Activated naive CD8-positive, alpha-beta T cell (primary cell): ENCODE measurements at regions not wholly inside any gene's neighbourhood (a gene's known extent, or its start where the extent isn't known, plus 50 kb on each side); places are given as distances from the start of the nearest gene placed in this dataset.

ENCODE experiments used
- H3K27ac Mint-ChIP-seq: one replicate; pipeline ENCODE4 v1.8.0; 2021; ENCODE audit warnings: mixed read lengths
- H3K27me3 Mint-ChIP-seq: one replicate; pipeline ENCODE4 v1.8.0; 2021; ENCODE audit warnings: mixed read lengths
- H3K36me3 Mint-ChIP-seq: one replicate; pipeline ENCODE4 v1.8.0; 2021; ENCODE audit warnings: mixed read lengths
- H3K4me1 Mint-ChIP-seq: one replicate; pipeline ENCODE4 v1.8.0; 2021; ENCODE audit warnings: low read depth, mixed read lengths
- H3K4me3 Mint-ChIP-seq: one replicate; pipeline ENCODE4 v1.8.0; 2021; ENCODE audit warnings: mild to moderate bottlenecking, mixed read lengths
- H3K9me3 Mint-ChIP-seq: one replicate; pipeline ENCODE4 v1.8.0; 2021; ENCODE audit warnings: low read depth, mixed read lengths

DNA sequence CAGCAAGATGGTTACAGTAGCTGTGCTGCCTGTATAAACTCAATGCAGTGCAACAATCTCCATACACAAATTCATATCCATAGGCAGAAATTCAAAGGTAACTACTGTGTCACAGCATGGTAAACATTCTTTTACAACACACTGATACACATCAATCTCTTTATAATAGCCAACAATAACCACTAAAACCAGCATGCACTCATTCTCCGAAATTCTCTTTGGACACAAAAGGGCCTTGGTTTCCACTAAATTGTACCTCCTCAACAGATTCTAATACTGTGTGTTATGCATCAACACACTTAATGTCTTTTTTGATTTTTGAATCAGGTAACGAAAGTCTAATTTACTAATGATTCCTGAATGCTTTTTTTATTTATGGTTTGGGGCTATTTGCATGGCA is 1323.7 kb downstream of the GRIK2 start:
- Mint-ChIP-seq H3K4me3 (no peak overlapping the region), H3K9me3 (no peaks in the 10 kb centered on the region), H3K27ac (no peak overlapping the region), H3K36me3 (no peaks in the 10 kb centered on the region), H3K27me3 (no peaks in the 10 kb centered on the region), H3K4me1 (no peaks in the 10 kb centered on the region)

DNA sequence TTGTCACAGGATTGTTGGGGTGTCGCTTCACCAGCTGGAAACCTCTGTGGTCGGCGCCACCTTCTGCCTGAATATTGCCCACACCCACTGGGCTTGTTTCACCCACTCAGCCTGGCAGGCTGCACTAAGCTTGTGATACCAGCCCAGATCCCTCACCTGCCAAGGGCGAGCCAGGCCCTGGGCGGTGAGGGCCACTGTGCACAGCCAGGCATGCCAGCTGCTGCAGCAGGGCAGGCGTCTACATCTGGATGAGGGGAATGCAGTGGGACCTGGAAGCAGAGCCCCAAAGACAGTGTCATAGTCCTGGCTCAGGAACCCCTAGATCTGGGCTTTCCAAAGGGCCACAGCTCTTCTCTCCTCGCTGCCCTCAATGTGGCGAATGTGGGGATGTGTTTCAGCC is 1307.5 kb downstream of the GRIK2 start:
- Mint-ChIP-seq H3K9me3 (no peaks in the 10 kb centered on the region), H3K4me1 (no peaks in the 10 kb centered on the region), H3K4me3 (no peak overlapping the region), H3K27ac (no peak overlapping the region), H3K27me3 (no peaks in the 10 kb centered on the region), H3K36me3 (no peaks in the 10 kb centered on the region)

DNA sequence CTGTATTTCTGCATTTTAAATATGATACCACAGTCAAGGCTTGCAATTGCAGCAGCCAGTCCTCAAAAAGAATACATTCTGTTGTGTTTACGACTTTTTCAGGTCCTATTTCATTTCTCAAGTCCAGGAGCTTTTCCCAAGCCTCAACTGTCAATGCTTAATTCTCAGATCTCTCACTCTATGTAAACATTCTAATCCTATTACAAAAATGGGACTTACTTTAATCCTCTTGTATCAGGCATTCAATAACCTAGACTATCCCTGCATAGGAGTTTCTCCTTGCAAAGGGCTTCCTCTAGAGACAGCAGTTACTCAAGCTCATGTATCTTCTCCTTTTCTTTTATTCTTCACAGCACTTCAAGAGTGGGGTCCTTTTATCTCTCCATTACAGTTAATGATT is 1293.0 kb downstream of the GRIK2 start:
- no peak overlapping the region for H3K4me3 Mint-ChIP-seq
- H3K27me3 Mint-ChIP-seq: no peaks in the 10 kb centered on the region
- H3K27ac Mint-ChIP-seq: no peak overlapping the region
- H3K36me3 Mint-ChIP-seq: no peaks in the 10 kb centered on the region
- no peaks in the 10 kb centered on the region for H3K9me3 Mint-ChIP-seq
- no peaks in the 10 kb centered on the region for H3K4me1 Mint-ChIP-seq

DNA sequence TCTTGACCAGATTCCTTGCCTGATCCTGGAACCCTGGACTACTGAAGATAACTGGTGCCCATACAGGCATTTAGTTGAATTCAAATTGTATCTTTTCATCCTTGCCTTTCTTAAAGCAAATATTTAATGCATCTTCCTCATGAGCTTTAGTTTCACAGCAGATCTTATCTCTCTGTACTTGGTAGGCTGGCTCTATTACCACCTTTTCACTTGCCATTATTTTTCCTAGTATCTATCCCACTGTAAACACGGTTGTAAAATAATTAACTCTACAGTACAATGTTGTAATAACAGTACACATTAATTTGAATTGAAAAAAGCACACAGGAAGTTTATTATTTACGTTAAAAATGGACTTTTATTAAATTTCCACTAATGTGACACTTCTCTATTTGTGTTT is 1286.9 kb downstream of the GRIK2 start:
- no peaks in the 10 kb centered on the region for H3K27me3 Mint-ChIP-seq
- no peak overlapping the region for H3K27ac Mint-ChIP-seq
- H3K36me3 Mint-ChIP-seq: no peaks in the 10 kb centered on the region
- peaks cover 8% of the 10 kb centered on the region for H3K9me3 Mint-ChIP-seq
- no peaks in the 10 kb centered on the region for H3K4me1 Mint-ChIP-seq
- H3K4me3 Mint-ChIP-seq: no peak overlapping the region

DNA sequence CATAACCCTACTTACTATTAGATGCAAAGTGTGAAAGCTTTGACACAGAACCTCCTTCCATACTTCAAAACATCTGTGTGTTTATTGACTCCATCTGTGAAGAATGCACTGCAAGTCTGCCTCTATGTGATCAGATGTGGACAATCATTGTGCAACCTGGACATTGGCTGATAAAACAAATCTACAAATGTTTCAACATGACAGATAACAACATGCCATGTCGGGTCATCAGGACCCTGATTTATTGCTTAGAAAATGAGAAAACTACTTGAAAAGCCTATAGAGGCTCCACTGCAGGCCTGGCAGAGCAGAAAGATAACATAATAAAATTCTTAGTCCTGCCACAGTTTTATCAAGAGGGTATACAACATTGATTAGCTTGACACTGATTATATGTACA is 1286.4 kb downstream of the GRIK2 start:
- no peaks in the 10 kb centered on the region for H3K27me3 Mint-ChIP-seq
- H3K27ac Mint-ChIP-seq: no peak overlapping the region

DNA sequence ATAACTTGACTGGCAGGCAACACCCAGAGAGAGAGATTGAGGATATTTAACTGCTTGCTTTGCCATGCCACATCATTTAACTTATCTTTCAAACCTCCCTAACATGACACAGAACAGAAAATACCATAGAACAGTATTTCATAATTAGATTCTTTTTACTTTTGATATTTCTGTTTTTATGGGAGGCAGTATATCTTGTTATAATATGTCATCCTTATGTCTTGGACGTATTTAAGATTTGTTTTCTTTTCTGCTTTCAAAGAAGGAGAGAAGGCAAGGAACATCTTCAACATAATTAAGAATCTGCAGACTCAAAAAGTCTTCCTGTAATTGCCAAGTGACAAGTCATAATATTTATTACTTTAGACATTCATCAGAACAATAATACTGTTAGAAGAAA is 1283.7 kb downstream of the GRIK2 start:
- Mint-ChIP-seq H3K27me3 (no peaks in the 10 kb centered on the region), H3K9me3 (peaks cover 8% of the 10 kb centered on the region), H3K4me1 (no peaks in the 10 kb centered on the region), H3K27ac (no peak overlapping the region), H3K4me3 (no peak overlapping the region), H3K36me3 (no peaks in the 10 kb centered on the region)

More for the DNA sequence above, 1286.4 kb downstream of the GRIK2 start:
- Mint-ChIP-seq H3K36me3 (no peaks in the 10 kb centered on the region), H3K4me1 (no peaks in the 10 kb centered on the region), H3K9me3 (peaks cover 8% of the 10 kb centered on the region), H3K4me3 (no peak overlapping the region)

DNA sequence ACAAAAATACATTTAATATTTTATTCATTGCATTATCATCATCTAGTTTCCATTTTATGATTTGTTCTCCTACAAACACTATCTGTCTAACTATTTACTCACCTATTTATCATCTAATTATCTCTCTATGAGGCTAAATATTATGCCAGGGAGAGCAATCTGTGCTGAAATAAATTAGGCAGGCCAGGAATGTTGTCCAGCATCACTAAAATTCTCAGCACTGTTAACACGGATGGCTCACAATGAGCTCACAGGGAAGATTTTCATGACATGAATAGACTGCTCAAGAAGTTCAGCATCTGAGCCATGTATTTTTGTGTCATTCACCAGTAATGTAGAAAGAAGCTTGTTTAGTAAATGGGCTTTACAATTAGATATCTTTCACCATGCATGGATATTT is 1277.2 kb downstream of the GRIK2 start:
- H3K9me3 Mint-ChIP-seq: peaks cover 8% of the 10 kb centered on the region

DNA sequence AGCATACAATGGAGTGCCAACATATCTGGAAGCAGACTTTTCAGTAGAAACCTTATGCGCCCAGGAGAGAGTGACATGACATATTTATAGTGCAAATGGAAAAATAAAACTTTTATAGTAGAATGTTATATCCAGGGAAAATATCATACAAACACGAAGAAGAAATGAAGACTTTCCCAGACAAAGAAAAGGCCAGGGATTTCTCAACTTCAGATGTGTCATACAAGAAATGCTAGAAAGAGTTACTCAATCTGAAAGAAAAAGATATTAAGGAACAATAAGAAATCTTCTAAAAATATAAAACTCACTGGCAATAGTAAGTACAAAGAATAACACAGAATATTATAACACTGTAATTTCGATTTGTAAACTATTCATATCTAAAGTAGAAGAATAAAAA is 1269.3 kb downstream of the GRIK2 start:
- H3K27me3 Mint-ChIP-seq: no peaks in the 10 kb centered on the region
- no peaks in the 10 kb centered on the region for H3K36me3 Mint-ChIP-seq
- peaks cover 13% of the 10 kb centered on the region for H3K9me3 Mint-ChIP-seq
- H3K4me3 Mint-ChIP-seq: no peak overlapping the region
- H3K4me1 Mint-ChIP-seq: no peaks in the 10 kb centered on the region
- H3K27ac Mint-ChIP-seq: no peak overlapping the region

More for the DNA sequence above, 1277.2 kb downstream of the GRIK2 start:
- H3K36me3 Mint-ChIP-seq: no peaks in the 10 kb centered on the region
- H3K27me3 Mint-ChIP-seq: no peaks in the 10 kb centered on the region
- no peak overlapping the region for H3K27ac Mint-ChIP-seq
- H3K4me3 Mint-ChIP-seq: no peak overlapping the region
- no peaks in the 10 kb centered on the region for H3K4me1 Mint-ChIP-seq

DNA sequence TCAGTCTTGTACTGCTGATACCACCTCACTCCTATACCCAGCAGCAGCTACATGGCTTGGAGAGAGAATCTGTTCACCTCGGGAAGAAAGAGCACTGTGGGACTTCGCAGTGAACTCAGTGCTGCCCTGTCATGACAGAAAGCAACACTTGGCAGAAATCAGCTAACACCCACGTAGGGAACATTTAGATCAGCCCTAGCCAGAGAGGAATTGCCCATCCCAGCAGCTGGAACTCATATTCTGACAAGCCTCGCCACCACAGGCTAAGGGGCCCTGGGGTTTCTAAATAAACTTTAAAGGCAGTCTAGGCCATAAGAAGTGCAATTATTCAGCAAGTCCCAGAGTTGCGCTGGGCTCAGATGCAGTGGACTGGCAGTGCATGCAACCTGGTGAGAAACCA is 1266.8 kb downstream of the GRIK2 start:
- H3K9me3 Mint-ChIP-seq: peaks cover 14% of the 10 kb centered on the region

DNA sequence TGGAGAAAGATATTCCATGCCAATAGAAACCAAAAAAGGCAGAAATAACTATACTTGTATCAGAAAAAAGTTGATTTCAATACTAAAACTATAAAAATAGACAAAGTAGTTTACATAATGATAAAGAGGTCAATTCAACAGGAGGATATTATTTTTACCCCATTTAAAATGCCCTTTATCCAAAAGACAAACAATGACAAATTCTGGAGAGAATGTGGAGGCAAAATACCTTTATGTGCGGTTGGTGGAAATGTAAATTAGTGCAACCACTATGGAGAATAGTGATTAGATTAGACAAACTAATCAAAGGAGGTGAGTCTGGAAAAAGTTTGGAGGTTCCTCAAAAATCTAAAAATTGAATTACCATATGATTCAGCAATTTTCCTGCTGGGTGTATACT is 1262.3 kb downstream of the GRIK2 start:
- H3K27me3 Mint-ChIP-seq: no peaks in the 10 kb centered on the region
- no peaks in the 10 kb centered on the region for H3K4me1 Mint-ChIP-seq
- H3K36me3 Mint-ChIP-seq: no peaks in the 10 kb centered on the region
- H3K27ac Mint-ChIP-seq: no peak overlapping the region
- H3K9me3 Mint-ChIP-seq: peaks cover 9% of the 10 kb centered on the region
- no peak overlapping the region for H3K4me3 Mint-ChIP-seq

More for the DNA sequence above, 1266.8 kb downstream of the GRIK2 start:
- Mint-ChIP-seq H3K4me1 (no peaks in the 10 kb centered on the region), H3K36me3 (no peaks in the 10 kb centered on the region), H3K4me3 (no peak overlapping the region), H3K27me3 (no peaks in the 10 kb centered on the region), H3K27ac (no peak overlapping the region)

DNA sequence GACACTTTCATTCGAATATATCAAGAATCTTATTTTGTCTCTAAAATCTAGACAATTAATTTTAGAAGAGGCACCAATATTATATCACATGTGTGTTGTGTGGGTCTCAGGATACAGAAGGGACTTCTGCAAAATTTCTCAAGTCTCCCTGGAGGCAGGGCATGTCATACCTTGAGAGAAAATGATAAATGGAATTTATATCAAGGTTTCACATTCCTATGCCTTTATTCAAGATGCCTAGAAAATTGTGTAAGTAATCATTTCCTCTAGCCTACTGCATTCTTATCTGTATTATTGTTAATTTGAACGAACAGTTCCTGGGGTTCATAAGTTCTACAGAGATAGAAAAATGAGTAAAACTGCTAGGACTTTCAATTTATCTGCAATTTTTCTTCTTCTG is 1247.9 kb downstream of the GRIK2 start:
- Mint-ChIP-seq H3K9me3 (peaks cover 4% of the 10 kb centered on the region), H3K27me3 (no peaks in the 10 kb centered on the region), H3K4me3 (no peak overlapping the region), H3K27ac (no peak overlapping the region), H3K4me1 (no peaks in the 10 kb centered on the region), H3K36me3 (no peaks in the 10 kb centered on the region)

DNA sequence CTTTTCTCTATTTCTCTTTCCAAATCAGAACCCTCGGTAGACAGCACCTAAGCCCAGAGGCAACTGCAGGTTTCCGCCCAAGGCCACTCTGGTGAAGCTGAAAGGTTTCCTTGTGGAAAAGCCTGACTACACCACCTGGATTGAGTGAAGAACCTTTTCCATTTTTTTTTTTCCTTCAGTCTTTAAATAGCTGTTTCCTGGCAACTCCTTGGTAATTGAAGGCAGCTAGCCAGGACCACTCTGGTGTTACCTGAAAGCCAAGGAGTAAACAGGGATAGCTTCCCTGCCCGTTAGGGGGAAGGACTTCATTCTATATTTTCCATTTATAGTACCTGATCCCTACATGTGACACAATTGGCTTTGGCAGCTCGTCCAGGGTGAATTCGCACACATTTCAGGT is 1238.4 kb downstream of the GRIK2 start:
- H3K36me3 Mint-ChIP-seq: no peaks in the 10 kb centered on the region
- H3K4me1 Mint-ChIP-seq: no peaks in the 10 kb centered on the region
- peaks cover 5% of the 10 kb centered on the region for H3K9me3 Mint-ChIP-seq
- no peak overlapping the region for H3K4me3 Mint-ChIP-seq
- H3K27me3 Mint-ChIP-seq: no peaks in the 10 kb centered on the region
- no peak overlapping the region for H3K27ac Mint-ChIP-seq

DNA sequence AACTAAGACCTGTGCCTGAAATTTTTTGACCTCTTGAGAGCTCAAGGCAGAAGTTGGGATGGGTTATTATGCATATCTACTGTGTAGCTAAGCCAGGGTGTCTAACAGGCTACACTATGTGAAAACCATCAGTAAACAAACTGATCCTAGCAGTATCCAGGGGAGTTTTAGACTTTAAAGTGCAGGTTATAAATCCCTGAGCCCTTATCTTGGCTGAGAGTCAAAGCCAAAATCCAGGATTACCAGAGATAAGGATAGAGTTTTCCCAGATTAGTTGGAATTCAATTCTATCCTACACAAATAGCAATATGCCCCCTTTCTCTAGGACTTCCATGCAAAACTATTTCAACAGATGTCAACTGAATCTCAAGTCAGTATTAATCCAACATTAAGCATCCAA is 1229.7 kb downstream of the GRIK2 start:
- Mint-ChIP-seq H3K4me3 (no peak overlapping the region), H3K9me3 (peaks cover 13% of the 10 kb centered on the region), H3K27ac (no peak overlapping the region), H3K27me3 (no peaks in the 10 kb centered on the region), H3K4me1 (no peaks in the 10 kb centered on the region), H3K36me3 (no peaks in the 10 kb centered on the region)

DNA sequence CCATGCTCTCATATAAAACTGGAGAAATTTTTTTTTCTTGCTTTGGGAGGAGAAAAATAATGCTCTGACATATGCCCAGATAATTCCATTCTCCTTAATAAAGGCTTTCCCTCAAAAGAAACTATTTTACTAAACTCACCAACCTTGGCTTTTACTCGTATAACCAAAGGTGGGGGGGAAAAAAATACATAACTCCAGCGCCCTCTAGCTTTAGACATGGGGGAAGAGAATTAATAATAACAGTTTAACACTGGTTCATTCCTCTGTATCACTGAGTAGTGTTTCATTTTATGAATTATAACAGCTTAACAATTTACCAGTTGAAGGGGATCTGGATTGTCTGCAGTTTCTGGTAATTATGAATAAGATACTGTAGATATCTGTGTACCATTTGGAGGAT is 1226.1 kb downstream of the GRIK2 start:
- no peaks in the 10 kb centered on the region for H3K36me3 Mint-ChIP-seq
- H3K27me3 Mint-ChIP-seq: no peaks in the 10 kb centered on the region
- no peak overlapping the region for H3K4me3 Mint-ChIP-seq
- peaks cover 13% of the 10 kb centered on the region for H3K9me3 Mint-ChIP-seq
- no peak overlapping the region for H3K27ac Mint-ChIP-seq
- no peaks in the 10 kb centered on the region for H3K4me1 Mint-ChIP-seq

DNA sequence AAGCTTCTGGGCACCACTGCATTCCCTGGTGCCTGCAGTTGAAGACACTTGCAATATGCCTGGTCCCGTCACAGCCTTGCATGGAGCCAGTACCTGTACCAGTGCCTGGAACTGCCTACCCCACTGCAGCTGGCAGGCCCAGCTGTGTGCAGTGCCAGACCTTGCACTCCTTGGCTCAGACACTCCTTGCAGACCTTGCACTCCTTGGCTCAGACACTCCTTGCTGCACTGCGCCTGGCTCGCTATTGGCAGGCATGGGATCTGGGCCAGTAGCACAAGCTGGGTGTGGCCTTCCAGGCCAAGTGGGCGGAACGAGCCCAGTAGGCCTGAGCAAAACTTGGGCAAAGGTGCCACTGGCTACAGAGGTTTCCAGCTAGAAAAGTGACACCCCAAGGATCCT is 1189.1 kb downstream of the GRIK2 start:
- Mint-ChIP-seq H3K9me3 (no peaks in the 10 kb centered on the region), H3K27me3 (no peaks in the 10 kb centered on the region), H3K4me3 (no peak overlapping the region), H3K27ac (no peak overlapping the region), H3K4me1 (no peaks in the 10 kb centered on the region), H3K36me3 (no peaks in the 10 kb centered on the region)

DNA sequence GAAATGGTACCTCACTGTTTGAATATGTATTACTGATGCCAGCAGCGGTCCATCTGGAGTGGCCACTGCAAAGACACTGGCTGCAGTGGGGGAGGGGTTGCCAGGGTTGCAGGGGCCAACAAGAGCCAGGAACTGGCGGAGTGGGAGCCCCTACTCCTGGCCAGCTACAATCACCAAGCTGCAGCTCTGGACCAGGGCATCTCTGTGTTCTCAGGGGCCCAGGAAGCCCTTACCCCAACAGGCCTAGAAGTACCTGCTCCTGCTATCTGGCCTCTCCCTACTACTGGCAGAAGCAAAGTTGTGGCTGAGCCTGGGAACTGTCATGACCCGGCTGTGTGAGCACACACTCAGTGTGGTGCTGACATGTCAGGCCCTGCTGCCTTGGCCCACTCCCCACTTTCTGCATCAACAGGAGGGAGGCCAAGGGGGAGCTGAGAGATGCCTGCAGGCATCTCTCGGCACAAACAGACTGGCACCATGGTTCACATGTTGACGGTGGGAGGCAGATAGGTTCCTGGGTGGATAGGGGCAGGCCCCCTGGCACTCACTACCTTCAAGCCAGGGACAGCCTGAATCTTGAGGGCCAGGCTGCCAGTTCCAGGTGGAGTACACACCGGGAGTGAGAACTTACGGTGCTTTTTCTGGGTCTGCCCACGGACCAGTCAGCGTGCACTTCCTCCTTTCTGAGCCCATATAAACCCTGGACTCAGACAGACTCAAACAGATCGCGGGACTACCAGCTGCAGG is 1188.0 kb downstream of the GRIK2 start:
- H3K9me3 Mint-ChIP-seq: no peaks in the 10 kb centered on the region
- H3K4me1 Mint-ChIP-seq: no peaks in the 10 kb centered on the region
- no peaks in the 10 kb centered on the region for H3K27me3 Mint-ChIP-seq
- H3K27ac Mint-ChIP-seq: no peak overlapping the region
- no peaks in the 10 kb centered on the region for H3K36me3 Mint-ChIP-seq
- no peak overlapping the region for H3K4me3 Mint-ChIP-seq
